OCI-LY1 (cell line): ENCODE measurements at regions not wholly inside any gene's neighbourhood (a gene's known extent, or its start where the extent isn't known, plus 50 kb on each side); places are given as distances from the start of the nearest gene placed in this dataset.

Experiments
- H2AFZ ChIP-seq: fragments of 200-600 bp; sonication (generic), shearing (Covaris generic); 2 replicates; pipeline ENCODE4 v1.6.0; 2014; ENCODE audit warnings: antibody characterized with exemption, mild to moderate bottlenecking, low read length
- H3F3A ChIP-seq: fragments of 200-600 bp; sonication (generic), shearing (Covaris generic); 2 replicates; pipeline ENCODE4 v1.6.0; 2014; ENCODE audit warnings: mild to moderate bottlenecking, antibody characterized with exemption, low read length, moderate library complexity; ENCODE audit not compliant: insufficient read depth
- H3K27ac ChIP-seq: fragments of 200-600 bp; sonication (generic); 2 replicates; pipeline ENCODE4 v1.5.1; 2014; ENCODE audit warnings: low read length, mixed run types, mild to moderate bottlenecking, low read depth; ENCODE audit not compliant: poor library complexity, severe bottlenecking
- H3K27me3 ChIP-seq: fragments of 200-600 bp; sonication (generic); 2 replicates; pipeline ENCODE4 v1.6.0; 2014; ENCODE audit warnings: antibody characterized with exemption, mild to moderate bottlenecking, low read length, moderate library complexity; ENCODE audit not compliant: insufficient read depth
- H3K36me3 ChIP-seq: fragments of 200-600 bp; sonication (generic); 2 replicates; pipeline ENCODE4 v1.6.1; 2014; ENCODE audit warnings: mild to moderate bottlenecking, antibody characterized with exemption, low read length, moderate library complexity, mixed read lengths; ENCODE audit not compliant: insufficient read depth
- H3K4me1 ChIP-seq: fragments of 200-600 bp; sonication (generic); 2 replicates; pipeline ENCODE4 v1.5.1; 2014; ENCODE audit warnings: mild to moderate bottlenecking, low read length, moderate library complexity; ENCODE audit not compliant: insufficient read depth, severe bottlenecking
- H3K4me2 ChIP-seq: fragments of 200-600 bp; sonication (generic), shearing (Covaris generic); 2 replicates; pipeline ENCODE4 v1.6.1; 2014; ENCODE audit warnings: low read length
- H3K4me3 ChIP-seq: fragments of 200-600 bp; sonication (generic); 2 replicates; pipeline ENCODE4 v1.5.1; 2014; ENCODE audit warnings: low read length, low read depth, mild to moderate bottlenecking, mixed read lengths; ENCODE audit not compliant: poor library complexity, severe bottlenecking
- H3K79me2 ChIP-seq: fragments of 200-600 bp; shearing (Covaris generic); 2 replicates; pipeline ENCODE4 v1.6.1; 2016; ENCODE audit warnings: mixed run types, low read length, mixed read lengths; ENCODE audit not compliant: insufficient read depth
- H3K9ac ChIP-seq: fragments of 200-600 bp; sonication (generic), shearing (Covaris generic); 2 replicates; pipeline ENCODE4 v1.6.1; 2014; ENCODE audit warnings: mild to moderate bottlenecking, low read length, mixed read lengths
- H3K9me2 ChIP-seq: fragments of 200-600 bp; sonication (generic), shearing (Covaris generic); 2 replicates; pipeline ENCODE4 v1.6.1; 2014; ENCODE audit warnings: low read depth, mild to moderate bottlenecking, low read length, mixed read lengths
- H3K9me3 ChIP-seq: fragments of 200-600 bp; shearing (Covaris generic); 2 replicates; pipeline ENCODE4 v1.6.1; 2014; ENCODE audit warnings: low read length, mixed read lengths
- H4K20me1 ChIP-seq: fragments of 200-600 bp; sonication (generic), shearing (Covaris generic); 2 replicates; pipeline ENCODE4 v1.6.0; 2016; ENCODE audit warnings: mild to moderate bottlenecking, low read length; ENCODE audit not compliant: insufficient read depth
- CTCF ChIP-seq: fragments of 200-600 bp; sonication (generic), shearing (Covaris generic); IDR thresholded peaks from 2 replicates; pipeline ENCODE4 v1.5.1; 2017; ENCODE audit warnings: mild to moderate bottlenecking, antibody characterized with exemption, low read length, moderate library complexity, mixed read lengths
- EZH2 ChIP-seq: fragments of 200-600 bp; sonication (generic), shearing (Covaris generic); IDR thresholded peaks from 2 replicates; pipeline ENCODE4 v1.8.0; 2017; ENCODE audit warnings: borderline replicate concordance, mixed run types, mild to moderate bottlenecking, antibody characterized with exemption, low read length, moderate library complexity, mixed read lengths

- H3F3A ChIP-seq: no peaks in the 10 kb centered on the region
- H3K4me2 ChIP-seq: no peak overlapping the region
- no peaks in the 10 kb centered on the region for H3K9me3 ChIP-seq
- no peak overlapping the region for H3K4me3 ChIP-seq
- no peak overlapping the region for H3K9ac ChIP-seq
- H3K4me1 ChIP-seq: no peaks in the 10 kb centered on the region
- H2AFZ ChIP-seq: no peak overlapping the region
- peaks cover 3% of the 10 kb centered on the region; the same call in 1 of the 2 replicates for H3K27me3 ChIP-seq
- no peak overlapping the region for H3K27ac ChIP-seq
- TF ChIP-seq CTCF (no peak), EZH2 (no peak)
- H3K9me2 ChIP-seq: no peaks in the 10 kb centered on the region
- H3K36me3 ChIP-seq: no peaks in the 10 kb centered on the region
- H4K20me1 ChIP-seq: no peaks in the 10 kb centered on the region; the same call in 1 of the 2 replicates
- H3K79me2 ChIP-seq: no peaks in the 10 kb centered on the region
These were observed 117.5 kb upstream of the TMC3 start for GRCh38 chr15:81491414-81492096.

GRCh38 chr15:81485806-81486205 lies 111.8 kb upstream of the TMC3 start:
- Histone ChIP-seq H3K4me2 (no peak overlapping the region), H2AFZ (no peak overlapping the region), H3K36me3 (no peaks in the 10 kb centered on the region), H3K4me3 (no peak overlapping the region), H3K79me2 (no peaks in the 10 kb centered on the region), H3K9me3 (no peaks in the 10 kb centered on the region), H3K4me1 (no peaks in the 10 kb centered on the region), H3F3A (no peaks in the 10 kb centered on the region), H4K20me1 (no peaks in the 10 kb centered on the region; the same call in 1 of the 2 replicates), H3K9me2 (no peaks in the 10 kb centered on the region), H3K27me3 (no peaks in the 10 kb centered on the region), H3K9ac (no peak overlapping the region), H3K27ac (no peak overlapping the region)
- TF ChIP-seq CTCF (no peak), EZH2 (no peak)

- no peak overlapping the region for H3K4me3 ChIP-seq
- TF ChIP-seq EZH2 (no peak), CTCF (no peak)
- no peaks in the 10 kb centered on the region for H3K79me2 ChIP-seq
- no peaks in the 10 kb centered on the region for H3K36me3 ChIP-seq
- H3K9me2 ChIP-seq: no peaks in the 10 kb centered on the region
- H3K9me3 ChIP-seq: no peaks in the 10 kb centered on the region
- no peaks in the 10 kb centered on the region for H3K27me3 ChIP-seq
- H3K4me2 ChIP-seq: no peak overlapping the region
- no peak overlapping the region for H3K9ac ChIP-seq
- H3F3A ChIP-seq: no peaks in the 10 kb centered on the region; the same call in 1 of the 2 replicates
- H3K27ac ChIP-seq: no peak overlapping the region
- no peak overlapping the region for H2AFZ ChIP-seq
- no peaks in the 10 kb centered on the region for H3K4me1 ChIP-seq
- no peaks in the 10 kb centered on the region for H4K20me1 ChIP-seq
These were observed 110.3 kb upstream of the TMC3 start for GRCh38 chr15:81484086-81484955.
